ENCODE measurements at regions not wholly inside any gene's neighbourhood (a gene's known extent, or its start where the extent isn't known, plus 50 kb on each side); places are given as distances from the start of the nearest gene placed in this dataset.

GRCh38 chr13:37412241-37412921 is 186.2 kb downstream of the POSTN start:
- DNase-seq (ENCODE audit: insufficient read length, low spot score) = no peak
- no peak for FAIRE-seq
- TF ChIP-seq CTCF (IDR thresholded peaks at IDR 0.05; ENCODE audit: insufficient read depth, missing control alignments) = no peak

GRCh38 chr13:37410316-37410715 is 188.3 kb downstream of the POSTN start:
- no peak for DNase-seq (ENCODE audit: insufficient read length, low spot score)
- no peak for FAIRE-seq
- TF ChIP-seq CTCF (IDR thresholded peaks at IDR 0.05; ENCODE audit: insufficient read depth, missing control alignments) = no peak

GRCh38 chr13:37409756-37410155 is 188.8 kb downstream of the POSTN start:
- no peak for TF ChIP-seq CTCF (IDR thresholded peaks at IDR 0.05; ENCODE audit: insufficient read depth, missing control alignments)
- no peak for DNase-seq (ENCODE audit: insufficient read length, low spot score)
- no peak for FAIRE-seq

GRCh38 chr13:37407156-37407555 is 191.4 kb downstream of the POSTN start:
- no peak for TF ChIP-seq CTCF (IDR thresholded peaks at IDR 0.05; ENCODE audit: insufficient read depth, missing control alignments)
- no peak for FAIRE-seq
- no peak for DNase-seq (ENCODE audit: insufficient read length, low spot score)

- DNase-seq (ENCODE audit: insufficient read length, low spot score) = no peak
- TF ChIP-seq CTCF (IDR thresholded peaks at IDR 0.05; ENCODE audit: insufficient read depth, missing control alignments) = no peak
- FAIRE-seq = no peak
Observed at GRCh38 chr13:37406031-37406430, 192.5 kb downstream of the POSTN start.

GRCh38 chr13:37403776-37404527 is 194.6 kb downstream of the POSTN start:
- no peak for DNase-seq (ENCODE audit: insufficient read length, low spot score)
- no peak for TF ChIP-seq CTCF (IDR thresholded peaks at IDR 0.05; ENCODE audit: insufficient read depth, missing control alignments)
- FAIRE-seq = no peak

- DNase-seq (ENCODE audit: insufficient read length, low spot score) (no peak), FAIRE-seq (no peak)
- TF ChIP-seq CTCF (IDR thresholded peaks at IDR 0.05; ENCODE audit: insufficient read depth, missing control alignments) = no peak
Observed at GRCh38 chr13:37401721-37402120, 196.8 kb downstream of the POSTN start.

Measured in D721Med (cell line).